SK-N-SH treated with all-trans-retinoic acid at 6 μM for 48 hours (cell line): ENCODE measurements at regions not wholly inside any gene's neighbourhood (a gene's known extent, or its start where the extent isn't known, plus 50 kb on each side); places are given as distances from the start of the nearest gene placed in this dataset.

Source experiments
- ARNTL ChIP-seq: fragments of 450-650 bp; formaldehyde crosslinking; IDR thresholded peaks from 2 replicates; pipeline ENCODE4 v1.5.0; 2020; ENCODE audit warnings: low read depth, mild to moderate bottlenecking, moderate library complexity, borderline replicate concordance
- BACH2 ChIP-seq: fragments of 250-450 bp; sonication (Bioruptor Pico); IDR thresholded peaks from 2 replicates; pipeline ENCODE4 v1.9.0; 2021; ENCODE audit warnings: mild to moderate bottlenecking, borderline replicate concordance
- ESRRG ChIP-seq: fragments of 250-450 bp; sonication (Bioruptor Pico); IDR thresholded peaks from 2 replicates; pipeline ENCODE4 v1.6.1; 2021; ENCODE audit warnings: mild to moderate bottlenecking
- GLIS3 ChIP-seq: fragments of 250-450 bp; sonication (Bioruptor Pico); IDR thresholded peaks from 2 replicates; pipeline ENCODE4 v1.5.0; 2020; ENCODE audit warnings: mild to moderate bottlenecking, moderate library complexity
- OSR1 ChIP-seq: fragments of 250-450 bp; sonication (Bioruptor Pico); IDR thresholded peaks from 2 replicates; pipeline ENCODE4 v1.8.0; 2022; ENCODE audit warnings: moderate library complexity, mild to moderate bottlenecking, inconsistent platforms
- POU6F1 ChIP-seq: fragments of 250-450 bp; sonication (Bioruptor Pico); IDR thresholded peaks from 2 replicates; pipeline ENCODE4 v1.8.0; 2021; ENCODE audit warnings: low read depth, mild to moderate bottlenecking, moderate library complexity, borderline replicate concordance
- PPARA ChIP-seq: fragments of 250-450 bp; sonication (Bioruptor Pico); IDR thresholded peaks from 2 replicates; pipeline ENCODE4 v1.5.0; 2020; ENCODE audit warnings: mild to moderate bottlenecking, borderline replicate concordance
- ZFP3 ChIP-seq: fragments of 250-450 bp; sonication (Bioruptor Pico); IDR thresholded peaks from 2 replicates; pipeline ENCODE4 v1.5.0; 2020; ENCODE audit warnings: mild to moderate bottlenecking, moderate library complexity
- ZFP30 ChIP-seq: fragments of 450-650 bp; formaldehyde crosslinking; IDR thresholded peaks from 2 replicates; pipeline ENCODE4 v1.5.0; 2022; ENCODE audit warnings: mild to moderate bottlenecking, moderate library complexity
- ZNF70 ChIP-seq: fragments of 450-650 bp; formaldehyde crosslinking; IDR thresholded peaks from 2 replicates; pipeline ENCODE4 v1.5.0; 2020; ENCODE audit warnings: mild to moderate bottlenecking, moderate library complexity
- TF ChIP-seq, protein P1 (sequence below): fragments of 250-450 bp; sonication (Bioruptor Pico); IDR thresholded peaks from 2 replicates; pipeline ENCODE4 v1.5.0; 2020; ENCODE audit warnings: mild to moderate bottlenecking, moderate library complexity
- TF ChIP-seq, protein P2 (sequence below): fragments of 250-450 bp; sonication (Bioruptor Pico); IDR thresholded peaks from 2 replicates; pipeline ENCODE4 v1.5.1; 2021; ENCODE audit warnings: mild to moderate bottlenecking, moderate library complexity
- TF ChIP-seq, protein P3 (sequence below): fragments of 250-450 bp; sonication (Bioruptor Pico); IDR thresholded peaks from 2 replicates; pipeline ENCODE4 v1.5.1; 2020; ENCODE audit warnings: low read depth, mild to moderate bottlenecking, moderate library complexity

- TF ChIP-seq, protein P1, sequence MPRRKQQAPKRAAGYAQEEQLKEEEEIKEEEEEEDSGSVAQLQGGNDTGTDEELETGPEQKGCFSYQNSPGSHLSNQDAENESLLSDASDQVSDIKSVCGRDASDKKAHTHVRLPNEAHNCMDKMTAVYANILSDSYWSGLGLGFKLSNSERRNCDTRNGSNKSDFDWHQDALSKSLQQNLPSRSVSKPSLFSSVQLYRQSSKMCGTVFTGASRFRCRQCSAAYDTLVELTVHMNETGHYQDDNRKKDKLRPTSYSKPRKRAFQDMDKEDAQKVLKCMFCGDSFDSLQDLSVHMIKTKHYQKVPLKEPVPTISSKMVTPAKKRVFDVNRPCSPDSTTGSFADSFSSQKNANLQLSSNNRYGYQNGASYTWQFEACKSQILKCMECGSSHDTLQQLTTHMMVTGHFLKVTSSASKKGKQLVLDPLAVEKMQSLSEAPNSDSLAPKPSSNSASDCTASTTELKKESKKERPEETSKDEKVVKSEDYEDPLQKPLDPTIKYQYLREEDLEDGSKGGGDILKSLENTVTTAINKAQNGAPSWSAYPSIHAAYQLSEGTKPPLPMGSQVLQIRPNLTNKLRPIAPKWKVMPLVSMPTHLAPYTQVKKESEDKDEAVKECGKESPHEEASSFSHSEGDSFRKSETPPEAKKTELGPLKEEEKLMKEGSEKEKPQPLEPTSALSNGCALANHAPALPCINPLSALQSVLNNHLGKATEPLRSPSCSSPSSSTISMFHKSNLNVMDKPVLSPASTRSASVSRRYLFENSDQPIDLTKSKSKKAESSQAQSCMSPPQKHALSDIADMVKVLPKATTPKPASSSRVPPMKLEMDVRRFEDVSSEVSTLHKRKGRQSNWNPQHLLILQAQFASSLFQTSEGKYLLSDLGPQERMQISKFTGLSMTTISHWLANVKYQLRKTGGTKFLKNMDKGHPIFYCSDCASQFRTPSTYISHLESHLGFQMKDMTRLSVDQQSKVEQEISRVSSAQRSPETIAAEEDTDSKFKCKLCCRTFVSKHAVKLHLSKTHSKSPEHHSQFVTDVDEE (CRISPR knock-in tag) = no peak
- no peak for TF ChIP-seq OSR1 (CRISPR knock-in tag)
- no peak for TF ChIP-seq ZFP30
- no peak for TF ChIP-seq GLIS3 (CRISPR knock-in tag)
- TF ChIP-seq ARNTL (CRISPR knock-in tag) = no peak
- no peak for TF ChIP-seq ZFP3 (CRISPR knock-in tag)
- TF ChIP-seq, protein P2, sequence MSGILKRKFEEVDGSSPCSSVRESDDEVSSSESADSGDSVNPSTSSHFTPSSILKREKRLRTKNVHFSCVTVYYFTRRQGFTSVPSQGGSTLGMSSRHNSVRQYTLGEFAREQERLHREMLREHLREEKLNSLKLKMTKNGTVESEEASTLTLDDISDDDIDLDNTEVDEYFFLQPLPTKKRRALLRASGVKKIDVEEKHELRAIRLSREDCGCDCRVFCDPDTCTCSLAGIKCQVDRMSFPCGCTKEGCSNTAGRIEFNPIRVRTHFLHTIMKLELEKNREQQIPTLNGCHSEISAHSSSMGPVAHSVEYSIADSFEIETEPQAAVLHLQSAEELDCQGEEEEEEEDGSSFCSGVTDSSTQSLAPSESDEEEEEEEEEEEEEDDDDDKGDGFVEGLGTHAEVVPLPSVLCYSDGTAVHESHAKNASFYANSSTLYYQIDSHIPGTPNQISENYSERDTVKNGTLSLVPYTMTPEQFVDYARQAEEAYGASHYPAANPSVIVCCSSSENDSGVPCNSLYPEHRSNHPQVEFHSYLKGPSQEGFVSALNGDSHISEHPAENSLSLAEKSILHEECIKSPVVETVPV = no peak
- TF ChIP-seq, protein P3, sequence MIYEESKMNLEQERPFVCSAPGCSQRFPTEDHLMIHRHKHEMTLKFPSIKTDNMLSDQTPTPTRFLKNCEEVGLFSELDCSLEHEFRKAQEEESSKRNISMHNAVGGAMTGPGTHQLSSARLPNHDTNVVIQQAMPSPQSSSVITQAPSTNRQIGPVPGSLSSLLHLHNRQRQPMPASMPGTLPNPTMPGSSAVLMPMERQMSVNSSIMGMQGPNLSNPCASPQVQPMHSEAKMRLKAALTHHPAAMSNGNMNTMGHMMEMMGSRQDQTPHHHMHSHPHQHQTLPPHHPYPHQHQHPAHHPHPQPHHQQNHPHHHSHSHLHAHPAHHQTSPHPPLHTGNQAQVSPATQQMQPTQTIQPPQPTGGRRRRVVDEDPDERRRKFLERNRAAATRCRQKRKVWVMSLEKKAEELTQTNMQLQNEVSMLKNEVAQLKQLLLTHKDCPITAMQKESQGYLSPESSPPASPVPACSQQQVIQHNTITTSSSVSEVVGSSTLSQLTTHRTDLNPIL (CRISPR knock-in tag) = no peak
- no peak for TF ChIP-seq ESRRG
- TF ChIP-seq POU6F1 (CRISPR knock-in tag) = no peak
- no peak for TF ChIP-seq BACH2 (CRISPR knock-in tag)
- no peak for TF ChIP-seq ZNF70
- no peak for TF ChIP-seq PPARA (CRISPR knock-in tag)
These were observed 111.6 kb downstream of the LEPR start for GRCh38 chr1:65531972-65532570.
